Liver (tissue), 8 donors: ENCODE measurements at regions not wholly inside any gene's neighbourhood (a gene's known extent, or its start where the extent isn't known, plus 50 kb on each side); places are given as distances from the start of the nearest gene placed in this dataset.

ENCODE experiments used
- DNase-seq: peaks from one replicate; pipeline ENCODE4 v3.0.0-alpha.2; 2017; ENCODE audit warnings: low spot score
- H3K27ac ChIP-seq, 2 donors: one replicate each; pipeline ENCODE4 v1.7.0; 2013; ENCODE audit warnings: inconsistent platforms in 2 of 2, low read length in 2 of 2, control low read depth in 1 of 2, low read depth in 1 of 2, mild to moderate bottlenecking in 1 of 2
- H3K27me3 ChIP-seq, 4 donors: one replicate each; pipeline versions ENCODE4 v1.6.1 to v1.7.0; 2013; ENCODE audit warnings: low read length in 3 of 4, inconsistent platforms in 1 of 4, mild to moderate bottlenecking in 1 of 4, moderate library complexity in 1 of 4; ENCODE audit not compliant: control insufficient read depth in 4 of 4, insufficient read depth in 4 of 4
- H3K36me3 ChIP-seq, 4 donors: one replicate each; pipeline versions ENCODE4 v1.6.1 to v1.7.0; 2013; ENCODE audit warnings: low read length in 3 of 4, mild to moderate bottlenecking in 3 of 4, low read depth in 1 of 4, moderate library complexity in 1 of 4; ENCODE audit not compliant: control insufficient read depth in 4 of 4, insufficient read depth in 3 of 4
- H3K4me1 ChIP-seq, 4 donors: one replicate each; pipeline versions ENCODE4 v1.6.1 to v1.7.0; 2013; ENCODE audit warnings: low read length in 3 of 4, mild to moderate bottlenecking in 3 of 4, moderate library complexity in 1 of 4; ENCODE audit not compliant: control insufficient read depth in 4 of 4, insufficient read depth in 4 of 4
- H3K4me3 ChIP-seq, 3 donors: one replicate each; pipeline versions ENCODE4 v1.6.1 to v1.7.0; 2013; ENCODE audit warnings: low read length in 3 of 3, control low read depth in 1 of 3, low read depth in 1 of 3, mild to moderate bottlenecking in 1 of 3
- H3K9ac ChIP-seq, 2 donors: one replicate each; pipeline ENCODE4 v1.7.0; 2013; ENCODE audit warnings: low read length in 2 of 2, mild to moderate bottlenecking in 2 of 2, moderate library complexity in 2 of 2, control low read depth in 1 of 2, low read depth in 1 of 2
- H3K9me3 ChIP-seq, 4 donors: one replicate each; pipeline versions ENCODE4 v1.6.1 to v1.7.0; 2013; ENCODE audit warnings: low read length in 3 of 4; ENCODE audit not compliant: control insufficient read depth in 4 of 4
- ATF3 ChIP-seq: IDR thresholded peaks from 2 replicates; pipeline ENCODE4 v1.6.1; 2016; ENCODE audit warnings: antibody characterized with exemption
- EGR1 ChIP-seq, 2 donors: IDR thresholded peaks; 2 replicates each; pipeline ENCODE4 v1.6.1; 2016 to 2018; ENCODE audit warnings: antibody characterized with exemption in 2 of 2, low read depth in 2 of 2
- FOXA1 ChIP-seq: IDR thresholded peaks from 2 replicates; pipeline ENCODE4 v1.6.1; 2016; ENCODE audit warnings: antibody characterized with exemption
- FOXA2 ChIP-seq: IDR thresholded peaks from 2 replicates; pipeline ENCODE4 v1.6.1; 2016; ENCODE audit warnings: antibody characterized with exemption
- GABPA ChIP-seq, 2 donors: IDR thresholded peaks in 1 of 2; conservative IDR thresholded peaks in 1 of 2; 2 replicates each; pipeline ENCODE4 v1.6.1; 2016; ENCODE audit warnings: antibody characterized with exemption in 2 of 2, mild to moderate bottlenecking in 1 of 2, moderate library complexity in 1 of 2
- HNF4A ChIP-seq, 2 donors: conservative IDR thresholded peaks; 2 replicates each; pipeline ENCODE4 v1.6.1; 2016; ENCODE audit warnings: antibody characterized with exemption in 2 of 2, mild to moderate bottlenecking in 2 of 2
- HNF4G ChIP-seq: IDR thresholded peaks from 2 replicates; pipeline ENCODE4 v1.6.1; 2016; ENCODE audit warnings: antibody characterized with exemption
- JUND ChIP-seq, 2 donors: IDR thresholded peaks; 2 replicates each; pipeline ENCODE4 v1.6.1; 2016; ENCODE audit warnings: antibody characterized with exemption in 2 of 2
- MAX ChIP-seq: IDR thresholded peaks from 2 replicates; pipeline ENCODE4 v1.6.1; 2016; ENCODE audit warnings: antibody characterized with exemption
- NR2F2 ChIP-seq: IDR thresholded peaks from 2 replicates; pipeline ENCODE4 v1.6.1; 2016; ENCODE audit warnings: antibody characterized with exemption
- RAD21 ChIP-seq, 2 donors: IDR thresholded peaks; 2 replicates each; pipeline ENCODE4 v1.6.1; 2016; ENCODE audit warnings: antibody characterized with exemption in 2 of 2, mild to moderate bottlenecking in 2 of 2
- REST ChIP-seq: IDR thresholded peaks from 2 replicates; pipeline ENCODE4 v1.6.1; 2016; ENCODE audit warnings: antibody characterized with exemption, mild to moderate bottlenecking
- RXRA ChIP-seq, 2 donors: IDR thresholded peaks; 2 replicates each; pipeline ENCODE4 v1.6.1; 2017 to 2018; ENCODE audit warnings: antibody characterized with exemption in 2 of 2, mild to moderate bottlenecking in 1 of 2
- SP1 ChIP-seq: IDR thresholded peaks from 2 replicates; pipeline ENCODE4 v1.6.1; 2018; ENCODE audit warnings: antibody characterized with exemption, mild to moderate bottlenecking
- TAF1 ChIP-seq: conservative IDR thresholded peaks from 2 replicates; pipeline ENCODE4 v1.6.1; 2016; ENCODE audit warnings: antibody characterized with exemption, mild to moderate bottlenecking
- YY1 ChIP-seq: IDR thresholded peaks from 2 replicates; pipeline ENCODE4 v1.6.1; 2016; ENCODE audit warnings: antibody characterized with exemption, mild to moderate bottlenecking
- WGBS: extraction: QIAGEN DNeasy Blood & Tissue Kit; methylation state at CpG from one replicate; pipeline ENCODE4 v1.1.7; 2013; 5-methylcytosine and 5-hydroxymethylcytosine counted together
- TF ChIP-seq, protein P1 (sequence below): fragments of 150-350 bp; IDR thresholded peaks from 2 replicates; pipeline ENCODE4 v1.5.1; 2017; ENCODE audit warnings: improper control_type of control experiment, low read depth, low read length; ENCODE audit not compliant: missing input control
- TF ChIP-seq, protein P2 (sequence below): IDR thresholded peaks from 2 replicates; pipeline ENCODE4 v1.6.1; 2016; ENCODE audit warnings: antibody characterized with exemption
- donor health status: healthy.
- donor health status: healthy.
- donor health status: healthy.
- donor health status: healthy.
- donor health status: healthy.

DNA sequence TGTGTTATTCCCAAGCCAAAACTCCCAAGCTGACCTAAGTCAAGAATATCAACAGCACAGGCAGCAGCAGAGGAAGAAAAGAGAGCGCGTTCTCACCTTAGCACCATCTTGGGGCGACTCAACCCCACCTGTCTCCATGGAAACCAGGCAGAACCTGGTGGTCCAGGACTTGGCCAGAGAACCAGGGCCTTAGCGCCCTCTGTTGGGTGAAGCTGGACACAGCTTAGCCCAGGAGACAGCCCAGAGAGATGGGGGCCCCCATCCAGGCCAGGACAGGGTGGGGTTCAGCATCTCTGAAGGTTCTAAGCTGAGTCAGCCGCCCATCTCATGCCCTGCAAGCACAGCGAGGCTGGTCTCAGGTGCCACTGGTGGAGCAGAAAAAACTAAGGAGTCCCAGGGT is 60.1 kb upstream of the TMEM132E start:
- 45% methylated on average over 6 of the region's 6 CpGs for WGBS
- no peaks in the 10 kb centered on the region for H3K36me3 ChIP-seq
- TF ChIP-seq RXRA (IDR thresholded peaks at IDR 0.05) (no peak), RAD21 (IDR thresholded peaks at IDR 0.05) (peak; percentile 44 to 58)
- TF ChIP-seq, protein P1, sequence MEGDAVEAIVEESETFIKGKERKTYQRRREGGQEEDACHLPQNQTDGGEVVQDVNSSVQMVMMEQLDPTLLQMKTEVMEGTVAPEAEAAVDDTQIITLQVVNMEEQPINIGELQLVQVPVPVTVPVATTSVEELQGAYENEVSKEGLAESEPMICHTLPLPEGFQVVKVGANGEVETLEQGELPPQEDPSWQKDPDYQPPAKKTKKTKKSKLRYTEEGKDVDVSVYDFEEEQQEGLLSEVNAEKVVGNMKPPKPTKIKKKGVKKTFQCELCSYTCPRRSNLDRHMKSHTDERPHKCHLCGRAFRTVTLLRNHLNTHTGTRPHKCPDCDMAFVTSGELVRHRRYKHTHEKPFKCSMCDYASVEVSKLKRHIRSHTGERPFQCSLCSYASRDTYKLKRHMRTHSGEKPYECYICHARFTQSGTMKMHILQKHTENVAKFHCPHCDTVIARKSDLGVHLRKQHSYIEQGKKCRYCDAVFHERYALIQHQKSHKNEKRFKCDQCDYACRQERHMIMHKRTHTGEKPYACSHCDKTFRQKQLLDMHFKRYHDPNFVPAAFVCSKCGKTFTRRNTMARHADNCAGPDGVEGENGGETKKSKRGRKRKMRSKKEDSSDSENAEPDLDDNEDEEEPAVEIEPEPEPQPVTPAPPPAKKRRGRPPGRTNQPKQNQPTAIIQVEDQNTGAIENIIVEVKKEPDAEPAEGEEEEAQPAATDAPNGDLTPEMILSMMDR, result peak; percentile 16
- no peak overlapping the region for H3K27ac ChIP-seq
- no peak overlapping the region for H3K4me3 ChIP-seq
- H3K9ac ChIP-seq, result no peak overlapping the region
- no peaks in the 10 kb centered on the region for H3K27me3 ChIP-seq
- DNase-seq, result peak; percentile 41
- H3K9me3 ChIP-seq, result no peaks in the 10 kb centered on the region
- H3K4me1 ChIP-seq, result no peaks in the 10 kb centered on the region

- Histone ChIP-seq H3K27me3 (peaks cover 0 to 3% (median 0%) of the 10 kb centered on the region in 4 donors), H3K9ac (no peak overlapping the region), H3K27ac (no peak overlapping the region), H3K9me3 (no peaks in the 10 kb centered on the region), H3K4me3 (no peak overlapping the region), H3K36me3 (no peaks in the 10 kb centered on the region), H3K4me1 (no peaks in the 10 kb centered on the region)
- no peak for DNase-seq
- WGBS, result 78% methylated on average over 1 of the region's 1 CpG
- TF ChIP-seq RXRA (IDR thresholded peaks at IDR 0.05) (no peak), YY1 (no peak), REST (no peak), NR2F2 (no peak), GABPA (IDR thresholded peaks at IDR 0.05 in 1 of 2, conservative IDR thresholded peaks at IDR 0.05 in 1 of 2) (no peak), TAF1 (no peak), SP1 (no peak), FOXA1 (no peak), MAX (no peak), HNF4G (no peak), RAD21 (IDR thresholded peaks at IDR 0.05) (no peak), HNF4A (conservative IDR thresholded peaks at IDR 0.05) (no peak), EGR1 (IDR thresholded peaks at IDR 0.05; ENCODE audit: low read depth in 2 of 2) (no peak), FOXA2 (no peak), ATF3 (no peak), JUND (IDR thresholded peaks at IDR 0.05) (no peak)
- TF ChIP-seq, protein P2, sequence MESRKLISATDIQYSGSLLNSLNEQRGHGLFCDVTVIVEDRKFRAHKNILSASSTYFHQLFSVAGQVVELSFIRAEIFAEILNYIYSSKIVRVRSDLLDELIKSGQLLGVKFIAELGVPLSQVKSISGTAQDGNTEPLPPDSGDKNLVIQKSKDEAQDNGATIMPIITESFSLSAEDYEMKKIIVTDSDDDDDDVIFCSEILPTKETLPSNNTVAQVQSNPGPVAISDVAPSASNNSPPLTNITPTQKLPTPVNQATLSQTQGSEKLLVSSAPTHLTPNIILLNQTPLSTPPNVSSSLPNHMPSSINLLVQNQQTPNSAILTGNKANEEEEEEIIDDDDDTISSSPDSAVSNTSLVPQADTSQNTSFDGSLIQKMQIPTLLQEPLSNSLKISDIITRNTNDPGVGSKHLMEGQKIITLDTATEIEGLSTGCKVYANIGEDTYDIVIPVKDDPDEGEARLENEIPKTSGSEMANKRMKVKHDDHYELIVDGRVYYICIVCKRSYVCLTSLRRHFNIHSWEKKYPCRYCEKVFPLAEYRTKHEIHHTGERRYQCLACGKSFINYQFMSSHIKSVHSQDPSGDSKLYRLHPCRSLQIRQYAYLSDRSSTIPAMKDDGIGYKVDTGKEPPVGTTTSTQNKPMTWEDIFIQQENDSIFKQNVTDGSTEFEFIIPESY, result no peak
- TF ChIP-seq, protein P1, result no peak
Observed at GRCh38 chr17:34517406-34517805, 62.0 kb upstream of the TMEM132E start.
